ENCODE measurements at regions not wholly inside any gene's neighbourhood (a gene's known extent, or its start where the extent isn't known, plus 50 kb on each side); places are given as distances from the start of the nearest gene placed in this dataset.
A peak's percentile ranks its signal among the peaks of the same experiment; 100 is the strongest.
"Not testable (repeated sequence)": the region's sequence is repeated elsewhere in the genome, so short reads cannot be mapped to it uniquely, and the experiment has no call there.

DNA sequence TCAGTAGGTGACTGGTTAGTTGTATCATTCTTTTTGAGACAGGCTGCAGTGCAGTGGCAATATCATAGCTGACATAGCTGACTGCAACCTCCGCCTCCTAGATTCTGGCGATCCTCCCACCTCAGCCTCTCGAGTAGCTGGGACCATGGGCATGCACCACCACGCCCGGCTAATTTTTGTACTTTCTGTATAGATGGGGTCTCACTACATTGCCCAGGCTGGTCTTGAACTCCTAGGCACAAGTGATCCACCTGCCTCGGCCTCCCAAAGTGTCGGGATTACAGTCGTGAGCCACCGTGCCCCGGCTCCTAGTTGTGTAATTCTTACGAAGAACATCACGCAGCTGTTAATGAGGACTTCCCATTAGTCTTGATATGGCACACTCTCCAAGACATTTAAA is 123.4 kb upstream of the VKORC1L1 start:
- DNase-seq: no peak

DNA sequence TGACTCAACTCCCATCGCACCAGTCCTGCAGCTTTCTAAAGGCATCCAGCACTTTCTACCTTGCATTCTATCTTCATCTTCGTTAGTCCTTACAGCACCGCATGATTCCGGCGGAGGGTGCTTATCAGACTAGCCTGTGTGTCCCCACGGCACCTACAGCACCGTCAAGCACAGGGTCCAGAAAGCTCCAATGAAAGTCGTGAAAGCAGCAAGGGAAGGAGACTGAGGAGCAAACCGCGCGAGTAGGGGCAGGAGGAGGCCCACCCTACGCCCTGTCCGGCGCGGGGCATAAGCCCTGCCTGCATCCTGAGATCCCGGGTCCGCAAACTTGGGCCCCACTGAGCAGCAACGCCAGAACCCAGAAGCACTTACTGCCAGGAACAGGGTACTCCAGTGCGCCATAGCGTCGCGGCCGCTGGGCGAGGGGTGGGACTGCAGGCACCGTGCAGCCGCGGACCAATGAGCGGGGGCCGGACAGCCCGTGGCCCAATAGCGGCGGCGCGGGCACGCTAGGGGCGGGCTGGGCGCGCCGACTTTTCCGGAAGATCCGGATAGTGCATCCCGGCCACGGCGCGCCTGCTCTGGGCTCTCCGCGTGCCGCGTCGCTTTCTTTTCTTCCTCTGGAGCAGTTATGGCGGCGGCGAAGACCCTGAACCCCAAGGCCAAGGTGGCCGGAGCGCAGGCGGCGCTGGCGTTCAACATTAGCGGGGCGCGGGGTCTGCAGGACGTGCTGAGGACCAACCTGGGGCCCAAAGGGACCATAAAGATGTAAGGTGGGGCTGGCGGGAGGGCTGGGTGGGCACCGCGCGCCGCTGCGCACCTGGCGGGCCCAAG is 122.1 kb upstream of the VKORC1L1 start:
- DNase-seq: peak; percentile 88

DNA sequence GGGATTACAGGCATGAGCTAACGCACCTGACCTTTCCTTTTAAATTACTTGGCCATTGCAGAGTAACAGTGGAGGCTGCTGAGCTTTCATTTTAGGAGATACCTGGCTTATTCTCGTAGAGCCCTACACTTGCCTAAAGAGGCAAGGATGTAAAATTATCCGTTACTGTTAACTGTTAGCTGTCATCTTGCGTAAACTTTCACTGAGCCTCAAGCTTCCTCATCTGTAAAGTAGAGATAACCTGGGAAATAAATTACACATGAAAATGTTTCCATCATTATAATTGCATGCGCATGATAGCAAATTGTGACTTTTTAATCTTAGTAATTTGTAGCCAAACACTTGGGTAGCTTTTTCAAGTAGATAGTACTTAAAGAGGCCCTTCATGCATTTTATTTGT is 118.8 kb upstream of the VKORC1L1 start:
- DNase-seq: not testable (repeated sequence)

- DNase-seq: not testable (repeated sequence)
These were observed 113.9 kb upstream of the VKORC1L1 start for GRCh38 chr7:65758991-65759390.

DNA sequence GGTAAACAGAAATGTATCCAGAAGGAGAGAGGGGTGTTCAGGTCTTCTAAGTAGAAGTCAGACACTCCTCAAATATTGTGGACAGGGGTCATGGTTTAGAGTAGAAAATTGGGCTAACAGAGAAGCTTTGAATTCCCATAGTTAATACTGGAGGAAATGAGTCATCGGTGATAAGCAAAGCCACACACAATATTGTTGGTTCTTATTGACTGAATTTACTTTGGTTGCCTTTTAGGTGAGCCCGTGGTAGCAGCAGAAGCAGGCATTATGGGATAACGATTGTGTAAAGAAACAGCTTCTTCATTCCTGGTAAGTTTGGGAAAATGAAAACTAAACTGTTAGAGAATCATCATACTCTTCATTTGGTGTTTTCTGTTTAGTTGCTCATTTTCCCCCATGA is 110.2 kb upstream of the VKORC1L1 start:
- DNase-seq: not testable (repeated sequence)

GRCh38 chr7:65763114-65763513 is 109.8 kb upstream of the VKORC1L1 start:
- not testable (repeated sequence) for DNase-seq

DNA sequence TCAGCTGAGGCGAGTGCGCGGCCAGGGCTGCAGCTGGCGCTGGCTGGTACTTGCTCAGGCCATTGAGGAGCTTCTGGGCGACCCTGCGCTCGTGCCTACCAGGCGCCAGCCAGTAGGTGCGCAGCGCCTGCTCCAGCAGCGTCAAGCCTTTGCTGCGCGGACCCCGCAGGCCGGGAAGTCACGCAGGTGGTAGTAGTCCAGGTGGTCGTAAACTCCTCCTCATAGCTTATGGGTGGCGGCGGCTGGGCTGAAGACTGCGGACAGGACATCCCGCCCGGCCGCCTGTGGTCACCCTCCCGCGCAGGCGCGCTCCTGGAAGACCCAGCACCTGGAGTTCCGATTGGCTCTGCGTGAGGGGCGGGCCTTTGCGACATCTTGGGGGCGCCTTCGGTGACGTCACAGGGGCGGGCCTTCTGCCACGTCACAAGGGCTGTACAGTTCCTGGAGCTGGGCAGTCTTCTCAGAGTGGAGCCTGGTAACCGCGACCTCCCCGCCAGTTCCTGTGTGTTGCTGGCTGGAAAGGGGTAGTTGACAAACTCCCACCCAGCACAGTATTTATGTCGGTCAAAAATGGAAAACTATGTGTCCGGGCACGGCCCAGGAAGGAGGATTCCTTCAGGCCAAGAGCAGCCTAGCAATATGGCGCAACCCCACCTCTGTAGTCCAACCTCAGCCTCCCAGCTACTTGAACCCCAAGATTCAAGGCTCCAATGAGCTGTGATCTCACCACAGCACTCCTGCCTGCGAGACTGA is 102.2 kb upstream of the VKORC1L1 start:
- peak; percentile 67 for DNase-seq

DNA sequence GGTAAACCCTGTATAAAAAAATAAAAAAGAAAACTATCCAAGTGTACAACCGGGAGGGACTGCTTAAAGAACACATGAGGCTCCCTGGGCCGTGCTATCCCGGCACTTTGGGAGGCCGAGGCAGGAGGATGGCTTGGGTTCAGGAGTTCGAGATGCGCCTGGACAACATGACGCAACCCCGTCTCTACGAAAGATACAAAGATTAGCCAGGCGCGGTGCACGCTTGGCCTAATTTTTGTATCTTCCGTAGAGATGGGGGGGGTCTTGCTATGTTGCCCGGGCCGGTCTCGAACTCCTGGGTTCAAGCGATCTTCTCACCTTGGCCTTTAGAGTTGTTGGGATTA is 101.7 kb upstream of the VKORC1L1 start:
- DNase-seq: not testable (repeated sequence)

GRCh38 chr7:65776677-65777076 is 96.2 kb upstream of the VKORC1L1 start:
- not testable (repeated sequence) for DNase-seq

DNA sequence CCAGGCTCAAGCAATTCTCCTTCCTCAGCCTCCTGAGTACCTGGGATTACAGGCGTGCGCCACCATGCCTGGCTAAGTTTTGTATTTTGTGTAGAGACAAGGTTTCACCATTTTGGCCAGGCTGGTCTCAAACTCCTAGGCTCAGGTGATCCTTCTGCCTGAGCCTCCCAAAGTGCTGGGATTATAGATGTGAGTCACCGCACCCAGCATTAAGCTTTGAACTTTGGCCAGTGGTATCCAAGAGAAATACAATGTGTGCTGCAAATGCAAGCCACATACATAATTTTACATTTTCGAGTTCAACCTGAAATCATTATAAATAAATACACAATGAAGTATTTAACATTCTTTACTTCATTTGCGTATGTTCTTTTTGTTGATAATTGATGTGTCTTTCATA is 82.9 kb upstream of the VKORC1L1 start:
- DNase-seq: not testable (repeated sequence)

DNA sequence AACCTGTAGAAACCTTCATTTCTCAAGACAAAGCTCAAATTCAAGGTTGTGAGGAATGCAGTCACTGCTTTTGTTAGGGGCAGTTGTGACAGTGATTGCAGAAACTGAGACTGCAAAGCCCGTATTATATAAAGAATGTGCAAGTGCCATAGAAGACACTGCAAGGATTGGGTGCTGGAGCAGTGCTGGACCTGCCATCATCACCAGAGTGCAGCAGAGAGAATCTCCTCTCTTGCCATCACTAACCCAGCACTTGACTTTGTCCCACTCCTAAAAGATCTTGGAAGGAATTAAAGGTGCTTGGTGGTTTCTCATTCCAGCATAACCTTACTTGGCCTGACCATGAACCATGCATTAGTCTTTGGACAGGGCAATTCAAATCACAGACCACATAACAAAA is 81.1 kb upstream of the VKORC1L1 start:
- DNase-seq: not testable (repeated sequence)

DNA sequence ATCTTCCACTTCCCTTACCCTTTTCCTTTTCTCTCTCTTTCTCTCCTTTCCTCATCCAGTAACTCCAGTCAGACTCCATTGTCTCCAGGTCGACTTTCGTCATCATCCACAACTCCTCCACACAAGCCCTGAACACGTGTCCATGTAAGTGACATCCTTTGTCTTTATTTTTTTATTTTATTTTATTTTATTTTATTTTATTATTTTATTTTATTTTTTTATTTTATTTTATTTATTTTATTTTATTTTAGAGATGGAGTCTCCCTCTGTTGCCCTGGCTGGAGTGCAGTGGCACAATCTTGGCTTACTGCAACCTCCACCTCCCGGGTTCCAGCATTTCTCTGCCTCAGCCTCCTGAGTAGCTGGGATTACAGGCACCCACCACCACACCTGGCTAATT is 80.1 kb upstream of the VKORC1L1 start:
- not testable (repeated sequence) for DNase-seq

DNA sequence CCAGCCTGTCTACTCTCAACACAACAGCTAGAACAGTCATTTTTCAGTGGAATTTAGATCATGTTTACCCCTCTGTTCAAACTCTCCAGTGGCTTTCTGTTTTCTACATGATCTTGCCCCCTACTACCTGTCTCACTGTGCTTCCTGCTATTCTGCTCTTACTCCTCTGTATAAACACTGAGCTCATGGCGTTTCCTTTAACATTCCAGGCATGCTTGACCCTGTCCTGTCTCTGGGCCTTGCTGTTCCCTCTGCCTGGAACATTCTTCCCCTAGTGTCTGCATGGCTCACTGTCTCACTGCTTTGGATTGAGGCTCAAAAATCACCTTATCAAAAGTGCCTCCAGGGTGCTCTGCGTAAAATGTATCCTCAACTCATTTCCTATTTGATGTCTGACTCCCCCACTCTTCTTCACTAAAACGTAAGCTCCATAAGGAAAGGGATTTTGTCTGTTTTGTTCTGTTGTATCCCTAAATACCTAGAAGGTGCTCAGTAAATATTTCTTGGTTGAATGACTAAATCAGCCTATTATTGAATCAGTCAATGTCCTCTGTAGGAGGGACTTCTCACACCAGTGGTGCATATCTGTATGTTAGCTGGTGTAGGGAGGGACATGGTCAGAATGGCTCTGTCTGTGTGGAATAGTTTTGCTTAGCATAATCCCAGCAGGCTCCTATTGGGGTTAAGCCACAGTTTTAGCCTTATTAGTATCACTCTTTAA is 78.0 kb upstream of the VKORC1L1 start:
- not testable (repeated sequence) for DNase-seq

DNA sequence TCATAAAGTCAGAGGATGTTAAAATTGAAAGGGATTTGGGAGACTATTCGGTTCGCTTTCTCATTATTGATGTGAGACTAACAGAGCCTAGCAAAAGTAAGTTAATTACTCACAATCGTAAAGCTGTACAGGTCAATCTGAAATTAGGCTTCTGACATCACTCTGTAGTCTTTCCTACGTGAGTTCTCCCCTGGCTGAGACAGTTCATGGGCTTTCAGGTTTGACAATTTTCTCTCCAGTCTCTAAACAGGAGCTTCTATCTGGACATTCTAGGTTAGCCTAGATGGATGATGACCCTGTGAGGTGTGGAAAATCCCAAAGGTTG is 77.5 kb upstream of the VKORC1L1 start:
- DNase-seq: not testable (repeated sequence)

- DNase-seq: no peak
These were observed 76.7 kb upstream of the VKORC1L1 start for GRCh38 chr7:65796205-65796604.

DNA sequence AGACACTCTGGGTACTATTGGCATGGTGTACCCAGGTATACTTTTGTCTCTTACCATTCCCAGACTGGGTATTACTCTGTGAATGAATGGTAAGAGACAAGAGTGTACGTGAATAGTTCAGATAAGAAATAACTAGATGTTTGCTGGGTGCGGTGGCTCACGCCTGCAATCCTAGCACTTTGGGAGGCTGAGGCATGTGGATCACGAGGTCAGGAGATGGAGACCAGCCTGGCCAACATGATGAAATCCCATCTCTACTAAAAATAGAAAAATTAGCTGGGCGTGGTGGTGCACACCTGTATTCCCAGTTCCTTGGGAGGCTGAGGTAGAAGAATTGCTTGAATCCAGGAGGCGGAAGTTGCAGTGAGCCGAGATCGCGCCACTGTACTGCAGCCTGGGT is 75.8 kb upstream of the VKORC1L1 start:
- DNase-seq: not testable (repeated sequence)

- DNase-seq: not testable (repeated sequence)
These were observed 75.3 kb upstream of the VKORC1L1 start for GRCh38 chr7:65797566-65797965.

- no peak for DNase-seq
These were observed 74.5 kb upstream of the VKORC1L1 start for GRCh38 chr7:65798111-65799075.

DNA sequence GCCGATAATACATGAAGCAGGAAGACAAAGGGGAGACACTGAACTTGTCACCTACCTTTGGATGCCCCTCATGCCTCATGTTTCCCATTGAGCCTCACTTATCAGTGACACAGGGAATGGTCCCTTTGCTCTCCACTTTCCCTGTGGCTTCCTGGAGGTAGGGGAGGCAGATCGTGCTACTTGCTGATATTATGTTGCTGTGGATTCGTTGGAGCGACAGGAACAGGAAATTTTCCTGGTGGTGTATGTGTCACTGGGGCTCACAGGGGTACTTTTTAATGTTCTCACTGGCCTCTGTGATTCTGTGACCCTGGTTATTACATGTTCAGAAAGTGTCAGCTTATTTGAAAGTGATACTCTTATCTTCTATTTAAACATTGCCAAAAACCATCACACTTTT is 72.7 kb upstream of the VKORC1L1 start:
- not testable (repeated sequence) for DNase-seq

GRCh38 chr7:65800890-65801341 is 72.0 kb upstream of the VKORC1L1 start:
- no peak for DNase-seq

- DNase-seq: no peak
These were observed 68.0 kb upstream of the VKORC1L1 start for GRCh38 chr7:65804887-65805286.

- DNase-seq: not testable (repeated sequence)
These were observed 65.8 kb upstream of the VKORC1L1 start for GRCh38 chr7:65807067-65807466.
